HL-60/S4 treated with phorbol 12-myristate 13-acetate at 8.2 ng/mL for 4 days and 3 days (cell line): ENCODE measurements at regions not wholly inside any gene's neighbourhood (a gene's known extent, or its start where the extent isn't known, plus 50 kb on each side); places are given as distances from the start of the nearest gene placed in this dataset.

Source experiments
- in situ Hi-C: fragments of 300-500 bp; cut with MboI; formaldehyde crosslinking; loops from 2 replicates; pipeline ENCODE4 v1.15.0; 2022; ENCODE audit warnings: low sequenced_read_pairs

- in situ Hi-C loops: no loop called here
Measured at GRCh38 chr11:91783173-91783572, 441.4 kb upstream of the FAT3 start.

DNA sequence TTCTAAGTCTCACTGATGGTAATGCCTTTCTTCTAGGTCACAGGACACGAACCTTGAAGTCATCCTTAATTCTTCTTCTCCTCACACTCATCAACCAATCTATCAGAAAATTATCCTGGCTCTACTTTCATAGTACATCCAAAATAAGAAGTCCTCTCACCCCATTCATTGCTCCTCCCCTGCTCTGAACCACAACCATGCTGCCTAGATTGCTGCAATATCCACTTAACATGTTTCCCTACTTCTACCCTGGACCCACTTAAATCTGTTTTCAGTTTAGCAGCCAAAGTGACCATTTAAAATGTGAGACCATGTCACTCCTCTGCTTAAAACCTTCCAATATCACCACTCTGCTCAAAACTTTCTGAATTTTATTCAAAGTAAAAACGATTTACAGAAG lies 445.9 kb upstream of the FAT3 start:
- in situ Hi-C loops: no loop called here

DNA sequence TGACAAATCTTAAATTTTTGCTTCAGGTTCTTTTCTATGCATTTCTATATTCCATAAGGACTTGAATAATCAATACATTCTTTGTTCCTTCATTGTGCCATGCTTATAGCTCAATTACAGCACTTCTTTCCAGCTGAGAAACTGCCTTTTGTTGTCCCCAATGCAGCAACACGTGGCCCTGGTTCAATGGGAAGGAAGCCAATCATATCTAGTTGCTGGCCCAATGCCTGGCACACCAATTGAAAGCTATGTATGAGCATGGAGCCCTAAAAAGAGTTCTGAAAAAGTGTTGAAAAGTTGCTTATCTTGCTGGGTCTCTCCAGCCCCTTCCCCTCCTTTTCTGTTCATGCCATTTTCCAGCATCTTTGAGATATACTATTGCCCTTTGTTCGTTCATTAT lies 448.0 kb upstream of the FAT3 start:
- in situ Hi-C loops: no loop called here

- in situ Hi-C loops: no loop called here
Measured at GRCh38 chr11:91773090-91773489, 451.5 kb upstream of the FAT3 start.

DNA sequence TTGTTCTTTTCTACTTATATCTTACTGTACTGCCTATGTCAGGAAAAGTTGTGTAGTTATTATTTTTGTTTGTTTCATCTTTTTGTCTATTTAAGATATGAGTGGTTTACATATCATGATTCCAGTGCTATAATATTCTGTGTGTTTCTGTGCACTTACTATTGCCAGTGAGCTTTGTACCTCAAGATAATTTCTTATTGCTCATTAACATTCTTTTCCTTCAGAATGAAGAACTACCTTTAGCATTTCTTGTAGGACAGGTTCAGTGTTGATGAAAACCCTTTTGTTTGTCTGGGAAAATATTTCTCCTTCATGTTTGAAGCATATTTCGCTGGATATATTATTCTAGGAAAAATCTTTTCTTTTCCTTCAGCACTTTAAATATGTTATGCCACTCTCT lies 452.7 kb upstream of the FAT3 start:
- in situ Hi-C loops: no loop called here

DNA sequence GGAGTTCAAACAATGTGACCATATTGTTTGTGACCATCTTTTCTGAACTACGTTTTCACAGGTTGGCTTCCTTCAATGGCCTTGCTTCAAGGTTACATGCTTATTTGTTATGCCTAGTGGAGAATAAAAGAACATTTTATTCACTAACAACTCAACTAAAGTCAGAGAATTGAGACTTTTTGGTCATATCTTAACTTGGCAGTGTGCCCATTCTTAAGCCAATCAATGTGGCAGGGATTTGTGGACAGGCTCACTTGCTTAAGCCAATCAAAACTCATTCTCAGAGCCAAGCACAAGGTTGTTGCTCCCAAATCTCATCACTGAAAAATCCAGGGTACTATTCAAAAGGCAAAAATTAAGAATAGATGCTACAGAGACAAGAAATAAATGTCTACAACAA lies 455.8 kb upstream of the FAT3 start:
- in situ Hi-C loops: no loop called here

DNA sequence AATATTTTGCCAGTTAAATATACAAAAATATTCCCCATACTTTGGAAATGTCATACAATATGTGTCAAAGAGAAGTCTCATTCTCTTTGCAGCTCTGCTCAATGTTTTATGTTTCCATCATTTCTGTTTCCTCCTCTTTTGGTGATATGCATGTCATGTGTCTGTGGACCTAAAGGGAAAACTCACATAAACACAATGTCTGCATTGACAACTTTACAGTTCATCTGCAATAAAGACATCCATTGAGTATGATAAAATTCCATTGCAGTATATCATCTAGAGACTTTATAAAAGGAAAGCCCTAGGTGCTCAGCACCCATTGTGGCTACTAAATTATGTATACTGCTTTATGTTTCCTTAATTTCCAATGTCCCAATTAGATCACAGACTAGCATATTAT lies 461.3 kb upstream of the FAT3 start:
- in situ Hi-C loops: no loop called here

DNA sequence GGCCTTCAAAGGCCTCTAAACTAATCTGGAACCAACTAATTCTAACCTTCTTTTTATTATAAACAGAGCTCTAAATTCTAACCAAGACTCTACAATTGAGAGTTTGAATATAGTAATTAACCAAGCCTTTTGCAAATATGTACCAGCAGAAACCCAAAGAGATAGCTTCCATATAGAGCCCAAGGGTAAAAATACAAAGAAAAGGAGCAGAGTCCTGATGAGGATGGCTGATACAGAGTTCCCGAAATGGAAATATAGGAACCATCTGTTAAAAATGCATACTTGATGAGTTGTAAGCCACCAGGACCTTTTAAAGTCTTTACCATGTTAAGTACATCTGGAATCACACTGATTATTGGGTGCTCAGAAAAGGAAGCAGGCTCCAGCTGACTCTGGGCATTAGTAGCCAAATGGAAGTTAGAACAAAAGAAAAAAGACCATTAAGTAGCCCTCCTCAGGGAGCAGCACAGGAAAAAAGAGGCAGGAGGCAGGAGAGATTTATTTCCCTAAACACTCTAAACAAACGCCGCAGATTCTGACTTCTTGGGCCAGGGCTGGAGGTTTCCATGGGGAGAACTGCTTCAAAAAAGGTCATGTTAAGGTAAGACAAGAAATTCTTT lies 463.1 kb upstream of the FAT3 start:
- in situ Hi-C loops: no loop called here

DNA sequence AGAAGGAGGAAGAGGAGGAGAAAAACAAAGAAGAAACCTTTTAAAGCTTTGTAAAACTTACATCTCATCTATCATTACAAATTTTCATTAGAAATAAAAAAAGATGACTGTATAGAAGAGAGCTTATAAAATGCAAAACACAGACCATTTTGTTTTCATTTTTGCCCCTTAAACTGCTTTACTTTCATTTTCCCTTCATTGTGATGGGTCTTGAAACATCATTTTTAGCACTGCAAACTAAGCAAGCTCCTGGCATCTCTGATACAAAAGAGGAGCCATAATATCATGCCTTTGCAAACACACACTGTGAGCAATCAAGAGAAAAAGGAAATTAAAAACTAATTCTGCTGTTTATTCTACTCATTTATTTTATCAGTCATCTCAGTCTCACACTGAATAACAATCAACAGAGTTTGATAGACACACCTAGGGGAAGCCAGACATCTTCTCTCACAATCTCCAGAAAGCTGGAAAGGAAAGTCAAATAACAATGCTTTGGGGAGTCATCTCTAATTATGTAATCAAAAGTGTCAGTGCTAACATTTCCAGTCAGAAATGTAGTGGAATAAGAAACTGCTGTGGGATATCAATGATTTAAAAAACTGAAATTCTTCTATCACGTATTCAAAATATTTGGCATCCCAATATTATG lies 467.7 kb upstream of the FAT3 start:
- in situ Hi-C loops: no loop called here

DNA sequence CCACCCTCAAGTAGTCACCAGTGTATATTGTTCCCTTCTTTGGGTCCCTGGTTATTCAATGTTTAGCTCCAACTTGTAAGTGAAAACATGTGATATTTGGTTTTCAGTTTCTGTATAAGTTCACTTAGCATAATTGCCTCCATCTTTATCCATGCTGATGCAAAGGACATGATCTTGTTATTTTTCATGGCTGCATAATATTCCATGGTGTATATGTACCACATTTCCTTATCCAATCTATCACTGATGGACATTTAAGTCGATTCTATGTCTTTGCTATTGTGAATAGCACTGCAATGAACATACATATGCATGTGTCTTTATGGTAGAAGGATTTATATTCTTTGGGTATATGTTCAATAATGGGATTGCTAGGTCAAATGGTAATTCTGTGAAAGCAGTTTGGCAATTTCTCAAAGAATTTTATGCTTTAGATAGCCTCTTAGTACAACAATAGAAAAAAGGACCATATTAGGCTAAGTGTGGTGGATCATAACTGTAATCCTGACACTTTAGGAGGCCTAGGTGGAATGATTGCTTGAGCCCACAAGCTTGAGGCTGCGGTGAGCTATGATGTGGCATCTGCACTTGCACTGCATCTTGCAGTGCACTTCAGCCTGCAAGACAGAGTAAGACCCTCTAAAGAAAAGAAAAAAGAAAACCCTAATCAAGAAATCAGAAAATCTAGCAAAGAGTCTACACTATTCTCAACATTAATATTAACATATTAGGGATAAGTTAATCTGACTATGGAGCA lies 468.5 kb upstream of the FAT3 start:
- in situ Hi-C loops: no loop called here

DNA sequence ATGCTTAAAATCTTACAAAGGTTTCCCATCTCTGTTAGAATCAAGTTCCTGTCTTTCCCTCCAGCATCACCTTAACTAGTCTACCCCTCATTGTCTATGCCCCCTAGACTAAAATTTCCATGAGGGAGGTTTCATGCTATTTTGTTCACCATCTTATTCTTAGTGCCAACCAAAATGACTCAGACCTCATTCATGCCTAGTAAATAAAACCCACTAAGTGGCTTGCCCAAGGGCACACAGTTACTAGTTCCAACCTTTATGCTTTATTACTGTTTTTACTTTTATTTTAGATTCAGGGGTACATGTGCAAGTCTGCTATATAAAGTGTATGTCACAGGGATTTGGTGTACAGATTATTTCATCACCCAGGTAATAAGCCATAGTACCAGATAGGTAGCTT lies 469.1 kb upstream of the FAT3 start:
- in situ Hi-C loops: no loop called here

GRCh38 chr11:91749251-91749650 lies 475.4 kb upstream of the FAT3 start:
- in situ Hi-C loops: no loop called here

DNA sequence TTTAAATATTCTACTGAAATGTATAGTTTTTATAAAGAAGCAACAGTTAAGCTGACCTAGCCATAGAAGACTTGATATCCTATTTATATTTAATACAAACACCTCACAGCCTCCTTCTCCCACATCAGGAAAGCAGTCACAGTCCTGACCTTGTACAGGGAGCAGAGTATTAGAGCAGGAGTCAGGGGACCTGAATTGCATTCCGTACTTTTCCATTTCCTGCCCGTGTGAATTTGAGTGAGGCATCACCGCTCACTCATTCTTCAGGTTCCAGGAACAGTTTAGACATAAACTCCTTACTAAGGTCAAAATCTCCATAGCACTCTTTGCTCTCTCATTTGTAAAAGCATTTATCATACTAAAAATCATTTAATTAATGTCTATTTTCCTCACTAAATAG lies 482.5 kb upstream of the FAT3 start:
- in situ Hi-C loops: no loop called here

- in situ Hi-C loops: no loop called here
Measured at GRCh38 chr11:91731051-91731450, 493.6 kb upstream of the FAT3 start.

DNA sequence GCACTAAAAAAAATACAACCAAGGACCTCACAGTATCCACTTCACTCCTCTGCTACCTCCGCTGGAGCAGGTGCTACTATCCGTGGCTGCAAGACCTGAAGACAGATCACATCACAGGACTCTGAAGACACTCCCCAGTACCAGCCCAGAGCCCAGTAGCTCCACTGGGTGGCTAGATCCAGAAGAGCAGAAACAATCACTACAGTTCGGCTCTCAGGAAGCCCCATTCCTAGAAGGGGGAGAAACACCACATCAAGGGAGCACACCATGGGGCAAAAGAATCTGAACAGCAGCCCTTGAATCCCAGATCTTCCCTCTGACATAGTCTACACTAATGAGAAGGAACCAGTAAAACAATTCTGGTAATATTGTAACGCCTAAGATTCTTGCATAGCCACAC lies 494.0 kb upstream of the FAT3 start:
- in situ Hi-C loops: no loop called here

DNA sequence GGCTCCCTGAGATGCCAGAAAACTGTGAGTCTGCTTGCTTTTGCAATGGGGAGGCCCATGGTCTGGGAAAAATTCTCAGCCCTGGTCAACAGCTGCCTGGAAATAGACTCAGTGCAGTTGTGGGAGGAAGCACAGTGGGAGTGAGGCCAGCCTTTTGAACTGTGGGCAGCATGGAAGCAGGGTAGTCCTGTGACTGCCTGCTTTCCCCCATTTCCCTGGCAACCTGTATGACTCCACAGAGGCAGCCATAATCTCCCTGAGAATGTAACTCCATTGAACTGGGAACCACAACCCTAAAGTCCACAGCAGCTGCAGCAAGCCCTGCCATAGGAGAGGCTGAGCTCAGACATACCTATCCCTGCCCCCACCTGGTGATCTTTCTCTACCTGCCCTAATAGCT lies 494.6 kb upstream of the FAT3 start:
- in situ Hi-C loops: no loop called here

DNA sequence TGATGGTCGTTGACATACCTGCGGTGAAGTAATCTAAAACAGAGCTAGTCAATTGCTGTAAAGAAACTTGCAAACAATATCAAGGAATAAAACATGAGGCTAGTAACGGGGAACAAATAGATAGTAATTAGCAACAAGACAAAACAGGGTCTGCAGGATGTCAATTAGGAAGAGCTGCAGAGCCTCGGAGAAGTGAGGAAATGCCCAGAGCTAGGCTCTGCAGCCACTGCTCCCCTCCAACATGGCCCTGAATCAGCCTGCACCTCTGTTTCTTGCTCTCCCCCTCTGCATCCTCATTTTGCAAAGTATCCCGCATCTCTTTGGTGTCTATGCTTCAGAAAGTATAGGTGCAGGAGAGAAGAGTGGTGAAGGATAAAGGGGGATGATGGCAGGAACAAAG lies 507.4 kb upstream of the FAT3 start:
- in situ Hi-C loops: no loop called here

GRCh38 chr11:91707652-91708482 lies 516.8 kb upstream of the FAT3 start:
- in situ Hi-C loops: no loop called here

- in situ Hi-C loops: no loop called here
Measured at GRCh38 chr11:91703042-91703441, 521.6 kb upstream of the FAT3 start.

DNA sequence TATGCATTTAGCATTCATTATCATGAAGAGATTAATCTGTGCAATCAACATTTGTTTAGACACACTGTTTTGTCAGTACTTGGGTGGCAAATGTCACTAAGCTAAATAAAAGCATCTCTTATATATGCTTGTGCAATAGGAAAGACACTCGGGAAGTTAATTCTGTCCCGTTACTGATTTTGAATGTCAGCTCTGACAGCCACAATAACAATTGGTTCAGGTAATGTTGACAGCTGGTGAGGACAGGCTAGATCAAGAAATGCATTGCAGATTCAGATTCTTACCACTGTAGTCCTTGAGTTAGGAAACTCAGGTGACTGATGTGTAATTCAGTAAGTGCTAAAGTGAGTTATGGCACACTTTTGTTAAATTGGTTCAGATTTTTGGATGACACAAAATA lies 523.8 kb upstream of the FAT3 start:
- in situ Hi-C loops: no loop called here

- in situ Hi-C loops: no loop called here
Measured at GRCh38 chr11:91698845-91699244, 525.8 kb upstream of the FAT3 start.

- in situ Hi-C loops: no loop called here
Measured at GRCh38 chr11:91694331-91694730, 530.3 kb upstream of the FAT3 start.
